HG02759 (cell line): ENCODE measurements at regions not wholly inside any gene's neighbourhood (a gene's known extent, or its start where the extent isn't known, plus 50 kb on each side); places are given as distances from the start of the nearest gene placed in this dataset.
"Not testable (repeated sequence)": the region's sequence is repeated elsewhere in the genome, so short reads cannot be mapped to it uniquely, and the experiment has no call there.

ENCODE experiments used
- ATAC-seq: cut with Tn5 transposase; IDR thresholded peaks from one replicate; pipeline ENCODE4 v1.9.1; 2021; ENCODE audit warnings: mild to moderate bottlenecking, moderate library complexity; ENCODE audit not compliant: unreplicated experiment

- no peak for ATAC-seq
Measured at GRCh38 chr6:134680433-134680832, 269.5 kb downstream of the ALDH8A1 start.

GRCh38 chr6:134680021-134680420, 269.9 kb downstream of the ALDH8A1 start:
- ATAC-seq = no peak

DNA sequence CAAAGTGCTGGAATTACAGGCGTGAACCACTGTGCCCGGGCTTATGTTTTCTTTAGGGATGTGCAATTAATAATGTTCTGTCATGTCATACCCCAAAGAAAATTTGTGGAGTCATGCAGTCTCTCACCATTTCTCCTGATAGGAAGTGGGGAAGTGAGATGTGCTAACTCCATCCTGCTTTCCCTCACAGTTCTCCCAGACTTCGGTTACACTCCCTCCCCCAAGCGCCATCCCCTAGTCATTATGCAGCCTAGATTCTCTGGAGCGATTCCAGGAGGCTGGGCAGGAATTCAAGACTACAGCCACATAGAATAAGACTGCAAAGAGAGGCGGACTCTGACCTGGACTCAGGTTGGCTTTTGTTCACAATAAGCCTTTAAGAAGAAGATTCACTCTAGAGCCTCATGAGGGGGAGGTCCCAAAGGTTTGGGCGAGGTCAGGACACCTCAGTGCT, 271.4 kb downstream of the ALDH8A1 start:
- no peak for ATAC-seq

DNA sequence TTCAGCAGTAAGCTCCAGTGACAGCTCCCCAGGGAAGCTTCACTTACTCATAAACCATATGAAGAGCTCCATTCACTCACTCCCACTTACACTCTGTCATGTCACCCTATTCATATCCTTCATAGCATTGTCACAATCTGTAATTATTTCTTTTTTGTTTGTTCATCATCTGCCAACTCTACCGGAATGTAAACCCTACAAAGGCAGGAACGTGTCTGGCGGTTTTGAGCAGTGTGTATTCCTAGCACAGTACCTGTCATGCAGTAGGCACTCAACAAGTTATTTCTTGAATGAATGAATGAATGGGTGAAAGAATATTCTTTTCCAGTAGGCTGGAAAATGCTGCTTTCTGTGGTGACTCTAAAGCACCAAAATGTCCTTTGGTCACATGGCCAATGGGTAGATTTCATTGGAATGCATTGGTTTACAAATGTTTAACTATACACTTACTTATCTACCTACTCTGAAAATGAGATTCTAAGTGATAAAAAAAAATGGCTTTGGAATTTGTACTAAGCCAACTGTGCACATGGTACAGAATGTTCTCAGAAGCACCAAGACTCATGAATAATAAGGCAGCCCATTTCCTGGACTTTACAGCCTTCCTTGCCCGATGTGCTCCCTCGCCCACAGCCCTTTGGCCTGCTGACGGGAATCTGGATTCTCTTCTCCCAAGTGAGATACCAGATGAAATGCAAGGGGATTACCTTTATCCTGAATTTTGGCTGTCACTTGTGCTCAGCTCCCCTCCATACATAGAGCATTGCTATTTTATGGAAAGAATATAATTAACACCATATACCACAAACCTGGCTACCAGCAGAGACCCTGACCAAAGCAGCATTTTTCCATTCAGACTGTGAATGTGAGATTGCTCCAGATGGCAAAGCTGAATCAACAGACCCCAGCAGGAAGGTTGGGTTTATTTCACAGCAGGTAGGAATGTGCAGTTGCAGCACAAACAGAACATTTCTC, 273.3 kb downstream of the ALDH8A1 start:
- ATAC-seq = no peak

GRCh38 chr6:134675110-134676054, 274.5 kb downstream of the ALDH8A1 start:
- ATAC-seq = no peak

GRCh38 chr6:134674562-134674961, 275.3 kb downstream of the ALDH8A1 start:
- ATAC-seq = no peak

GRCh38 chr6:134669485-134669884, 280.4 kb downstream of the ALDH8A1 start:
- no peak for ATAC-seq

DNA sequence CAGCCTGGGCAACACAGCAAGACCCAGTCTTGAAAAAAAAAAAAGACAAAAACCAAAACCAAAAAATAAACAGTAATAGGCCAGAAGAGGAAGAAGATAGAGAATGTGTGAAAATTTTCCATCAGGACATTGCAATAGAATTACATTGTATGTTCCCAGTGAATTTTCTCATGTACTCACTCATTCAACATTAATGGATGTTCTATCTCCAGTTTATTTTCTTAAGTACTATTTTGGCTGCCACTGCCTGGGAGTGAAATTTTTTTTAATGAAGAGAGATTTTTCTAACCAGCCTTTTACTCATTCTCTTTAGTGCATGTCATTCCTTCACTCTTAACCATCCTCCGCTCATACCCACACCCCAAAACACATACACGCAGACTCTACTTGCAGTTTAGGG, 282.8 kb downstream of the ALDH8A1 start:
- ATAC-seq = no peak

GRCh38 chr6:134666125-134666524, 283.8 kb downstream of the ALDH8A1 start:
- no peak for ATAC-seq

DNA sequence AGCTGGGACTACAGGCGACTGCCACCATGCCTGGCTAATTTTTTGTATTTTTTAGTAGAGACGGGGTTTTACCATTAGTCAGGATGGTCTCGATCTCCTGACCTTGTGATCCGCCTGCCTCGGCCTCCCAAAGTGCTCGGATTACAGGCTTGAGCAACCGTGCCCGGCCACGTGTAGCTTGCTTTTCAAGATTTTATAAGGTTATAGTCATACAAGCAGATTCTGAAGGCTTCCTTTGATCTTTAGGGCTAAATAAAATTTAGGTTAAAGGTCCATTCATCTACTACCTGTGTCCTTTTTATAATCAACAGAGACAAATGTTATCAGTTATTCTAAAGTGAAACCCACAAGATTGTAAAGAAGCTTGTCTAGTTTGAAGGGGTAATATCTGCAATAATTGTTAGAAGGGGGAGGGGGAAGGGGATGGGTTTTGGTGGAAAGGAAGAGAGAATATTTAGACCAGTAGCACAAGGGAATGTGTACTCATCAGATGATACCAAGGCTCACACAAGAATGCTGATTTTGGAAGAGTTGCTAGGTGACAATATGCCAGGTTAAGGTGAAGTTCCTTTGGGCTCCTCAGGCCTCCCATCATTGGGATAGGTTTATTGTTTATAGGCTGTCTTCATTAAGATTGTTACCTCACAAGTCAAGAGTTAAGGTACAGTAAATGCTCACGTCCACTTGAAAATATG, 284.7 kb downstream of the ALDH8A1 start:
- no peak for ATAC-seq

GRCh38 chr6:134663800-134664535, 285.9 kb downstream of the ALDH8A1 start:
- ATAC-seq = no peak

DNA sequence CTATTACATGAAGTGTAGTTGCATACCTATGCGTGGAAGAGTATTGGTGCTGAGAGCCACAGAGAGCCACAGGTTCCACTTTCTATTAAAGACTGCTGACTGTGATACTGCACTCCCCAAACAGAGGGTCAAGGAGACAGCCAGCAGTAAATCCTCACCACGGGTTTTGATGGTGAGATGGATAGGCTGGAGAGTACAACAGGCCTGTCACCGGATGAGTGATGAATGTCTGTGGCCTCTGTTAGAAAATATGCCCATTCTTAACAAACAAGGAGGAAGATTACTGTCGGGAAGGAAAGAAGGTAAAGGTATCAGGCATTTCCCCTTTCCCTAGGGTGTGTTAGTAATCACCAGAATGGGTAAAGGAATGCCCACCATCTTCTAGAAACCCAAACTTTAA, 286.5 kb downstream of the ALDH8A1 start:
- no peak for ATAC-seq

GRCh38 chr6:134662077-134662700, 287.7 kb downstream of the ALDH8A1 start:
- ATAC-seq = no peak

- ATAC-seq = not testable (repeated sequence)
Measured at GRCh38 chr6:134659885-134660284, 290.0 kb downstream of the ALDH8A1 start.

DNA sequence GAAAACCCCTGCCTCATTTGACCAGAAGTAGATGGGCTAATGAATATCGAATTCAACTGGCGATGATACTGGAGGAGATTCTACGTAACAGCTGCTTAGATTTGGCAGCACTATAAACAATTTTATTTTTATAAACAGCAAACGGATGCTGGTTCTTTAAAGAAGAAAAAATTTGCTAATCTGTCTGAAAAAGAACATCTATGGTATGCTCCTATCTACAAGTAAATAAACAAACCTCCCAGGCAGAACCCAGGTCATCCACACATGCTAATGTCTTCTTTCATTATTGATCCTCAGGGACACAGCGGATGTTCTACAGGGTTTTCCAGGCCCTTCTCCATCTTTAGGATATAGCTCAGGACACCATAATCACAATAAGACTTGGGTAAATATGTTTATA, 291.3 kb downstream of the ALDH8A1 start:
- ATAC-seq = no peak

- no peak for ATAC-seq
Measured at GRCh38 chr6:134657751-134658527, 292.0 kb downstream of the ALDH8A1 start.

GRCh38 chr6:134657343-134657742, 292.6 kb downstream of the ALDH8A1 start:
- no peak for ATAC-seq

- no peak for ATAC-seq
Measured at GRCh38 chr6:134654751-134655150, 295.1 kb downstream of the ALDH8A1 start.

- no peak for ATAC-seq
Measured at GRCh38 chr6:134651519-134651918, 298.4 kb downstream of the ALDH8A1 start.
